IMR-90 (cell line): ENCODE measurements at regions not wholly inside any gene's neighbourhood (a gene's known extent, or its start where the extent isn't known, plus 50 kb on each side); places are given as distances from the start of the nearest gene placed in this dataset.

Experiments used
- ATAC-seq: fragments of 200-7000 bp; cut with Tn5 transposase; 2 replicates; pipeline ENCODE4 v1.9.1; 2020; ENCODE audit warnings: low read depth, mild to moderate bottlenecking, moderate library complexity
- BruUV-seq: library from RNA; stranded (reverse); fragments of 400-500 nt; replicated peaks from 2 replicates; lab custom pipeline; 2021; lab: Mats Ljungman, UMichigan
- CTCF ChIA-PET: fragments of 300-600 bp; formaldehyde crosslinking; extraction: SDS; loops from one replicate; lab custom pipeline; 2021; ENCODE audit warnings: antibody characterized with exemption; lab: Yijun Ruan, JAX
- POLR2A ChIA-PET: fragments of 300-600 bp; sonication (Branson Sonifier 250); formaldehyde crosslinking; loops from one replicate; lab custom pipeline; 2022; ENCODE audit warnings: antibody characterized with exemption; ENCODE audit not compliant: unreplicated experiment; lab: Charles Lee
- DNase-seq: peaks from one replicate; pipeline ENCODE4 v3.0.0; 2013
- H2AFZ ChIP-seq: replicated peaks from 2 replicates; pipeline ENCODE3; 2013; ENCODE audit warnings: low read length, mild to moderate bottlenecking; ENCODE audit not compliant: poor library complexity
- H2AK5ac ChIP-seq: 2 replicates; pipeline ENCODE4 v1.6.1; 2013; ENCODE audit warnings: low read depth, low read length, inconsistent platforms
- H2AK9ac ChIP-seq: replicated peaks from 2 replicates; pipeline ENCODE3; 2013; ENCODE audit warnings: mild to moderate bottlenecking, low read depth, low read length, moderate library complexity; ENCODE audit not compliant: poor library complexity
- H2BK120ac ChIP-seq: 2 replicates; pipeline ENCODE4 v1.6.1; 2013; ENCODE audit warnings: low read depth, low read length, inconsistent platforms
- H2BK15ac ChIP-seq: 3 replicates; pipeline ENCODE4 v1.6.1; 2013; ENCODE audit warnings: low read depth, low read length, inconsistent platforms
- H2BK20ac ChIP-seq: 2 replicates; pipeline ENCODE4 v1.6.1; 2013; ENCODE audit warnings: low read depth, mild to moderate bottlenecking, inconsistent platforms, low read length, moderate library complexity
- H2BK5ac ChIP-seq: 2 replicates; pipeline ENCODE4 v1.6.1; 2013; ENCODE audit warnings: mild to moderate bottlenecking, low read depth, low read length, inconsistent platforms; ENCODE audit not compliant: poor library complexity, severe bottlenecking
- H3K14ac ChIP-seq: replicated peaks from 2 replicates; pipeline ENCODE4 v1.6.1; 2013; ENCODE audit warnings: low read depth, low read length, inconsistent platforms
- H3K18ac ChIP-seq: 2 replicates; pipeline ENCODE4 v1.6.1; 2013; ENCODE audit warnings: low read depth, low read length, control low read depth
- H3K23ac ChIP-seq: 2 replicates; pipeline ENCODE4 v1.6.1; 2013; ENCODE audit warnings: low read depth, low read length, inconsistent platforms
- H3K27ac ChIP-seq: 2 replicates; pipeline ENCODE4 v1.5.1; 2013; ENCODE audit warnings: mild to moderate bottlenecking, control low read depth, low read length; ENCODE audit not compliant: insufficient read depth
- H3K27me3 ChIP-seq: 2 replicates; pipeline ENCODE4 v1.6.1; 2013; ENCODE audit warnings: low read length; ENCODE audit not compliant: control insufficient read depth, insufficient read depth
- H3K36me3 ChIP-seq: 2 replicates; pipeline ENCODE4 v1.6.1; 2013; ENCODE audit warnings: low read length, mixed read lengths; ENCODE audit not compliant: control insufficient read depth, insufficient read depth
- H3K4ac ChIP-seq: 2 replicates; pipeline ENCODE4 v1.6.1; 2013; ENCODE audit warnings: low read depth, low read length, inconsistent platforms
- H3K4me1 ChIP-seq: 2 replicates; pipeline ENCODE4 v1.6.1; 2013; ENCODE audit warnings: low read length, mixed read lengths; ENCODE audit not compliant: control insufficient read depth, insufficient read depth
- H3K4me2 ChIP-seq: 2 replicates; pipeline ENCODE4 v1.6.1; 2013; ENCODE audit warnings: low read depth, mild to moderate bottlenecking, control low read depth, low read length, moderate library complexity
- H3K4me3 ChIP-seq: 2 replicates; pipeline ENCODE4 v1.5.1; 2013; ENCODE audit warnings: low read depth, mild to moderate bottlenecking, control low read depth, low read length, moderate library complexity; ENCODE audit not compliant: insufficient read depth
- H3K56ac ChIP-seq: 2 replicates; pipeline ENCODE4 v1.6.1; 2013; ENCODE audit warnings: low read length, inconsistent platforms; ENCODE audit not compliant: insufficient read depth; ENCODE audit errors: extremely low read depth
- H3K79me1 ChIP-seq, 2 experiments: 2 replicates each; pipeline ENCODE4 v1.6.1; 2013; ENCODE audit warnings: low read length in 2 of 2, inconsistent platforms in 1 of 2, low read depth in 1 of 2
- H3K9ac ChIP-seq: 2 replicates; pipeline ENCODE4 v1.6.1; 2013; ENCODE audit warnings: low read depth, low read length, control low read depth
- H3K9me1 ChIP-seq: 2 replicates; pipeline ENCODE4 v1.6.1; 2013; ENCODE audit warnings: low read length, inconsistent platforms; ENCODE audit not compliant: insufficient read depth
- H3K9me3 ChIP-seq: 2 replicates; pipeline ENCODE4 v1.6.1; 2013; ENCODE audit warnings: low read length; ENCODE audit not compliant: control insufficient read depth, insufficient read depth
- H4K20me1 ChIP-seq: 2 replicates; pipeline ENCODE4 v1.6.1; 2013; ENCODE audit warnings: low read length, inconsistent platforms; ENCODE audit not compliant: insufficient read depth
- H4K5ac ChIP-seq: 2 replicates; pipeline ENCODE4 v1.6.1; 2013; ENCODE audit warnings: mild to moderate bottlenecking, low read depth, low read length, control low read depth
- H4K8ac ChIP-seq, 2 experiments: 2 replicates each; pipeline ENCODE4 v1.6.1; 2013; ENCODE audit warnings: low read depth in 2 of 2, low read length in 2 of 2, control low read depth in 1 of 2, inconsistent platforms in 1 of 2
- H4K91ac ChIP-seq: 2 replicates; pipeline ENCODE4 v1.6.1; 2013; ENCODE audit warnings: low read depth, low read length, inconsistent platforms; ENCODE audit not compliant: insufficient read depth
- BHLHE40 ChIP-seq: fragments of 150-350 bp; IDR thresholded peaks from 2 replicates; pipeline ENCODE4 v1.6.1; 2016; ENCODE audit warnings: mild to moderate bottlenecking, low read depth, low read length
- CEBPB ChIP-seq: IDR thresholded peaks from 2 replicates; pipeline ENCODE4 v1.6.1; 2012; ENCODE audit warnings: low read depth, low read length, improper control_type of control experiment
- CHD1 ChIP-seq: IDR thresholded peaks from 2 replicates; pipeline ENCODE4 v1.6.1; 2012; ENCODE audit warnings: low read depth, low read length, improper control_type of control experiment
- CTCF ChIP-seq: conservative IDR thresholded peaks from 2 replicates; pipeline ENCODE4 v1.5.1; 2012; ENCODE audit warnings: mild to moderate bottlenecking, low read depth, low read length, improper control_type of control experiment
- ELK1 ChIP-seq: fragments of 150-350 bp; IDR thresholded peaks from 2 replicates; pipeline ENCODE4 v1.6.1; 2016; ENCODE audit warnings: low read depth, mild to moderate bottlenecking, low read length, moderate library complexity, borderline replicate concordance
- FOS ChIP-seq: fragments of 150-350 bp; IDR thresholded peaks from 2 replicates; pipeline ENCODE4 v1.6.1; 2016; ENCODE audit warnings: low read depth, low read length
- MAFK ChIP-seq: IDR thresholded peaks from 2 replicates; pipeline ENCODE4 v1.6.1; 2012; ENCODE audit warnings: low read depth, low read length, improper control_type of control experiment
- MAZ ChIP-seq: IDR thresholded peaks from 2 replicates; pipeline ENCODE4 v1.6.1; 2012; ENCODE audit warnings: low read depth, mild to moderate bottlenecking, low read length, improper control_type of control experiment, moderate library complexity, borderline replicate concordance
- MXI1 ChIP-seq: IDR thresholded peaks from 2 replicates; pipeline ENCODE4 v1.6.1; 2012; ENCODE audit warnings: low read depth, mild to moderate bottlenecking, low read length, moderate library complexity, borderline replicate concordance
- NFE2L2 ChIP-seq: fragments of 150-350 bp; IDR thresholded peaks from 2 replicates; pipeline ENCODE4 v1.6.1; 2016; ENCODE audit warnings: low read depth, mild to moderate bottlenecking, low read length
- POLR2A ChIP-seq: IDR thresholded peaks from 2 replicates; pipeline ENCODE4 v1.6.1; 2012; ENCODE audit warnings: mild to moderate bottlenecking, low read depth, low read length
- RAD21 ChIP-seq: IDR thresholded peaks from 2 replicates; pipeline ENCODE4 v1.6.1; 2012; ENCODE audit warnings: low read length, improper control_type of control experiment
- RCOR1 ChIP-seq: IDR thresholded peaks from 2 replicates; pipeline ENCODE4 v1.6.1; 2012; ENCODE audit warnings: mild to moderate bottlenecking, low read length, improper control_type of control experiment; ENCODE audit not compliant: insufficient replicate concordance
- RFX5 ChIP-seq: IDR thresholded peaks from 2 replicates; pipeline ENCODE4 v1.8.0; 2012; ENCODE audit warnings: low read depth, mild to moderate bottlenecking, low read length, moderate library complexity
- SMC3 ChIP-seq: fragments of 150-350 bp; IDR thresholded peaks from 2 replicates; pipeline ENCODE4 v1.6.1; 2016; ENCODE audit warnings: low read depth, mild to moderate bottlenecking, antibody characterized with exemption, low read length, moderate library complexity
- USF2 ChIP-seq: fragments of 150-350 bp; IDR thresholded peaks from 2 replicates; pipeline ENCODE4 v1.6.1; 2017; ENCODE audit warnings: mild to moderate bottlenecking, antibody characterized with exemption, low read length, low read depth
- WGBS, 2 experiments: methylation state at CpG; one replicate each; pipeline versions ENCODE4 v1.1.5 to v1.1.7; 2013; ENCODE audit warnings: missing lambda C conversion rate in 2 of 2; ENCODE audit not compliant: insufficient read length in 1 of 2; ENCODE audit errors: extremely low coverage in 2 of 2; 5-methylcytosine and 5-hydroxymethylcytosine counted together
- dilution Hi-C: fragments of 300-500 bp; cut with HindIII; formaldehyde crosslinking; loops from one replicate; pipeline ENCODE4 v1.14.3; 2018; ENCODE audit warnings: low sequenced_read_pairs; ENCODE audit not compliant: unreplicated experiment
- in situ Hi-C: fragments of 300-500 bp; cut with MboI; formaldehyde crosslinking; loops from 3 replicates; pipeline ENCODE4 v1.14.3; 2019; ENCODE audit warnings: low sequenced_read_pairs, inconsistent platforms, mixed read lengths
- intact Hi-C: fragments of 100-400 bp; cut with micrococcal nuclease; formaldehyde crosslinking; loops from 2 replicates; pipeline ENCODE4 v1.10.0; 2022

- Histone ChIP-seq H3K9me3 (no peaks in the 10 kb centered on the region), H3K56ac (no peak overlapping the region), H3K4me1 (no peaks in the 10 kb centered on the region), H2BK20ac (no peak overlapping the region), H2AK5ac (no peak overlapping the region), H4K5ac (no peak overlapping the region), H3K23ac (no peak overlapping the region), H3K18ac (no peak overlapping the region), H3K36me3 (no peaks in the 10 kb centered on the region), H3K4me3 (no peak overlapping the region), H2BK5ac (no peak overlapping the region), H2BK15ac (no peak overlapping the region), H3K14ac (no peak overlapping the region), H4K91ac (no peak overlapping the region), H3K4me2 (no peak overlapping the region), H2BK120ac (no peak overlapping the region), H2AK9ac (no peak overlapping the region), H3K9ac (no peak overlapping the region), H4K20me1 (no peaks in the 10 kb centered on the region), H4K8ac (no peak overlapping the region), H2AFZ (no peak overlapping the region), H3K79me1 (no peaks in the 10 kb centered on the region), H3K4ac (no peak overlapping the region), H3K27ac (no peak overlapping the region), H3K9me1 (no peaks in the 10 kb centered on the region), H3K27me3 (no peaks in the 10 kb centered on the region; the same call in 1 of the 2 replicates)
- no CpG with 5 or more reads among the region's 2 CpGs for WGBS, 2 experiments
- CTCF ChIA-PET = interaction anchor here (1.4 kb wide), 1 partner anchor 9 kb away, joined by 3 read pairs; no protein-coding TSS in a partner anchor
- in situ Hi-C loops = no loop called here
- intact Hi-C loops = no loop called here
- dilution Hi-C loops = no loop called here
- POLR2A ChIA-PET = no interaction called here
- no peak for TF ChIP-seq CHD1
- no peak for TF ChIP-seq RCOR1
- no peak for TF ChIP-seq BHLHE40
- no peak for TF ChIP-seq CEBPB
- TF ChIP-seq POLR2A = no peak
- no peak for TF ChIP-seq CTCF
- TF ChIP-seq FOS = no peak
- TF ChIP-seq RFX5 = no peak
- no peak for TF ChIP-seq MAZ
- TF ChIP-seq USF2 = no peak
- TF ChIP-seq NFE2L2 = no peak
- no peak for TF ChIP-seq ELK1
- no peak for TF ChIP-seq SMC3
- TF ChIP-seq MXI1 = no peak
- no peak for TF ChIP-seq MAFK
- no peak for TF ChIP-seq RAD21
- no peak for DNase-seq
- ATAC-seq = no peak
- no TSS peak for BruUV-seq
Measured at GRCh38 chr11:100545556-100545955, 141.5 kb upstream of the ARHGAP42 start.
